HG03095 (cell line): ENCODE measurements at regions not wholly inside any gene's neighbourhood (a gene's known extent, or its start where the extent isn't known, plus 50 kb on each side); places are given as distances from the start of the nearest gene placed in this dataset.

Experiments used
- ATAC-seq: cut with Tn5 transposase; IDR thresholded peaks from one replicate; pipeline ENCODE4 v1.9.1; 2021; ENCODE audit warnings: moderate library complexity; ENCODE audit not compliant: unreplicated experiment

- no peak for ATAC-seq
Measured at GRCh38 chr10:55048830-55049498, 247.9 kb upstream of the PCDH15 start.

GRCh38 chr10:55043540-55043939 lies 242.5 kb upstream of the PCDH15 start:
- no peak for ATAC-seq

- no peak for ATAC-seq
Measured at GRCh38 chr10:55033061-55033460, 232.0 kb upstream of the PCDH15 start.

- no peak for ATAC-seq
Measured at GRCh38 chr10:55024713-55025112, 223.7 kb upstream of the PCDH15 start.

- no peak for ATAC-seq
Measured at GRCh38 chr10:55019439-55019838, 218.4 kb upstream of the PCDH15 start.

GRCh38 chr10:55013318-55013717 lies 212.3 kb upstream of the PCDH15 start:
- ATAC-seq: no peak

- no peak for ATAC-seq
Measured at GRCh38 chr10:55002420-55002819, 201.4 kb upstream of the PCDH15 start.

GRCh38 chr10:55001422-55001821 lies 200.4 kb upstream of the PCDH15 start:
- ATAC-seq: no peak

GRCh38 chr10:54993148-54993547 lies 192.1 kb upstream of the PCDH15 start:
- ATAC-seq: no peak

- ATAC-seq: no peak
Measured at GRCh38 chr10:54985732-54986131, 184.7 kb upstream of the PCDH15 start.

GRCh38 chr10:54983255-54983654 lies 182.2 kb upstream of the PCDH15 start:
- ATAC-seq: no peak

GRCh38 chr10:54962134-54962900 lies 161.3 kb upstream of the PCDH15 start:
- no peak for ATAC-seq

GRCh38 chr10:54961040-54961439 lies 160.0 kb upstream of the PCDH15 start:
- ATAC-seq: no peak

GRCh38 chr10:54958844-54959243 lies 157.8 kb upstream of the PCDH15 start:
- ATAC-seq: no peak

- no peak for ATAC-seq
Measured at GRCh38 chr10:54947605-54948004, 146.6 kb upstream of the PCDH15 start.

- no peak for ATAC-seq
Measured at GRCh38 chr10:54940418-54940817, 139.4 kb upstream of the PCDH15 start.

- ATAC-seq: no peak
Measured at GRCh38 chr10:54914049-54914448, 113.0 kb upstream of the PCDH15 start.

- ATAC-seq: no peak
Measured at GRCh38 chr10:54909165-54909564, 108.1 kb upstream of the PCDH15 start.

GRCh38 chr10:54908019-54908418 lies 107.0 kb upstream of the PCDH15 start:
- ATAC-seq: no peak

GRCh38 chr10:54906940-54907339 lies 105.9 kb upstream of the PCDH15 start:
- no peak for ATAC-seq

GRCh38 chr10:54905578-54906192 lies 104.7 kb upstream of the PCDH15 start:
- ATAC-seq: no peak

- no peak for ATAC-seq
Measured at GRCh38 chr10:54904833-54905232, 103.8 kb upstream of the PCDH15 start.
